Activated CD4-positive, alpha-beta T cell treated with anti-CD3 and anti-CD28 coated beads for 1 hour (primary cell): ENCODE measurements at regions not wholly inside any gene's neighbourhood (a gene's known extent, or its start where the extent isn't known, plus 50 kb on each side); places are given as distances from the start of the nearest gene placed in this dataset.
"Not testable (repeated sequence)": the region's sequence is repeated elsewhere in the genome, so short reads cannot be mapped to it uniquely, and the experiment has no call there.

ENCODE experiments used
- DNase-seq: peaks from one replicate; pipeline ENCODE4 v3.0.0-alpha.2; 2020

DNA sequence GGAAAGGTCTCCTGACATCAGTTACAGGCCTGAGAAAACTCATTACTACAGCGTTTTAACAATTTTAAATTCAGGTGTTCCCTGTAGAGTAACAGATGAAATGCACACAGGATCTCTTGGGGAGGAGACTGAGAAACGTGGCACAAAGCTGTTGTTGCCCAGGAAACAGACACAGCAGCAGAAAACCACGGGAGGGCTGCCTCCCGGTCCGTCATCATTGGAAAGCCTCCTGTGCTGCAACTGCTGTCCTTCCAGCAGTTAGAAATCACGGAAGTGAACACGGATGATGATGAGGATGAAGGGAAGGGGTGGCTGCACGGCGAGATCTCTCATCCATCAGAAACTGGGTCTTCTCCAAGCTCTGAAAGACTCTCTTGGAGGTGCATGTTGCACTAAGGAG, 94.6 kb upstream of the RNF32 start:
- DNase-seq, result no peak

DNA sequence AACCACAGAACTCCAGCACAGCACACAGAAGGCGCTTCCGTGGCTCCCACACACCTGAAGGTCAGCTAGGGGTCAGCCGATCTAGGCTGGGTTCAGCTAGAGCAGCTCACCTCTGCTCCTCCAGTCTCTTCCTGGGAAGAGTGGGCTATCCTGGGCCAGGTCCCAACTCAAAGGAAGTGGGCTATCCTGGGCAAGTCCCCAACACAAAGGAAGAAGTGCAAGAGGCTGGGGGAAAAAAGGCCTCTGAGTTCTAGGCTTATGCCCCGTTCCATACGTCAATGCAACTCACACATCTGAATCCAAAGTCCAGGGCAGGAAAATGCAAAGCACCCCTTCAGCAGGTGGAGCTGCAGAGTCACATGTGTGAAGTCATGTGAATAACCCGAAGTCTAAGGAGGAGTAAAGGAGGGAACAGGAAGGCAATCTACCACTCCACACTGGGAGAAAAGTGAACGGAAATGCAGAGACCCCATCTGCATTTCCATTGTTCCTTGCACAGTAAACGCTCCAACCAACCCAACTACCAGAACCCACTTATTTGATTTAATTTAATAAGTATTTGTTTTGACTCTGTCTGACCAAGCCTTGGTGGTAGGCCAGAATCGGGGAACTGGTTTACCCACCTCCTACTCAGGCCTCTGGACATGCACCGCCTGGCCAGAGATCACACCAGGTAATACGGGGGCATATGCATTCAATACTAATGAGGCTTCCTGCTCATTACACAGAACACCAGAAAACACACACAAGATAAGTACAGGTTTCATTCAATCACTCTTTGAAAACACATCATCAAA, 95.5 kb upstream of the RNF32 start:
- DNase-seq, result no peak

DNA sequence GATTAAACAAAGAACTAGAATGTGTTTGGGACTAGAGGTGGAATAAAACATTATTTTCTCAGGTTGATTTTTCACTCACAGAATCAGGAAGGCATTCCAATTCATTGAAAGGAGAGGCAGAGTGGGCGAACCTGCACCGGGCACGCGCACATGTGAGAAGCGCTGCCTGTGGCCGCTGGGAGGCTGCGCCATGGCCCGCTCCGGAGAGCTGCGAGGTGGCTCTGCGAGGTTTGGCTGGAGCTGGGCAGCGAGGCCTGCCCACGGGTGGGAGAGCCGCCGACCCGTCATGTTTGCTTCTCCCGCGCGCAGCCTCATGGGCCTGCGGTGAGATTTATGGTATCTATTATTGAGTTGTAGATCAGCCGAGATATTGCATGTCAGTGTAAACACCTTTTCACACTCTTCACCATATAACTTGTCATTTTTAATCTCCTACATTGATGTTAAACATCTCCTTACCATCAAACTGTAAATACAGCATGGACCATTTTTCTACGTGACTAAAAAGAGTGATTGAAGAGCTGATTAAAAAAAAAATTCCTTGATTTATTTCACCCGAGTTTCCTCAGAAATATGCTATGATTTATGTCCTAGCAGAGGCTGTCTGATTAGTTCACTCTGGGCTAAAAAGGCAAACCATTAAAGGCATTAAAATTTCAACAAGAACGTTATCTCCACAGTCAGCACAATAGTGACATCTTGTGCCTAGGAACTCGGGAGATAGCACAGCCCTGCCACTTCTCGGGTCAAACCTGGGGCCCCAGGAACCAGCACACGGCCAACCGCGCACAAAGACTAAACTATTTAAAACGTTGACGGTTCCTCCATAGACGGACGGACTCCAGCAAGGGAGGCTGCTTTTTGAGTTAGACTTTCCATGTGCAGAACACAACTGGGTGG, 96.6 kb upstream of the RNF32 start:
- no peak for DNase-seq

GRCh38 chr7:156540619-156541165, 99.9 kb upstream of the RNF32 start:
- DNase-seq, result no peak

DNA sequence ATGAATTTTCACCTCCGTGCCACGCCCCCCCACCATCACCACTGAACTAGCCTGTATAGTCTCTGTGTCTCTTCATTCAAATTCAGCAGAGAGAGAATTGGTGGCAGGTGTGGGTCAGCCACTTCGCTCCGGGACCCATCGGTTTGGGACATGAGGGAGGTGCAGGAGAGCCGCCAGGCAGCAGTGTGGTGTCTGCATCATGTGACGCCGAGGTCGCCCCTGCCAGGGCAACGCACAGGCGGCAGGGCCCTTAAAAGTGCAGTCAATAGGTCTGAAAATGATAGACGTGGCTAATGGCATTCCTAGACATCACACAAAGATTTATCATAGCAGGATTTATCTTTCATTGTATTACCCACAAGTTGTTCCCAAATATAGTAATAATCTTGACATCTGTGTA, 100.6 kb upstream of the RNF32 start:
- no peak for DNase-seq

GRCh38 chr7:156537006-156537405, 103.6 kb upstream of the RNF32 start:
- DNase-seq, result no peak

DNA sequence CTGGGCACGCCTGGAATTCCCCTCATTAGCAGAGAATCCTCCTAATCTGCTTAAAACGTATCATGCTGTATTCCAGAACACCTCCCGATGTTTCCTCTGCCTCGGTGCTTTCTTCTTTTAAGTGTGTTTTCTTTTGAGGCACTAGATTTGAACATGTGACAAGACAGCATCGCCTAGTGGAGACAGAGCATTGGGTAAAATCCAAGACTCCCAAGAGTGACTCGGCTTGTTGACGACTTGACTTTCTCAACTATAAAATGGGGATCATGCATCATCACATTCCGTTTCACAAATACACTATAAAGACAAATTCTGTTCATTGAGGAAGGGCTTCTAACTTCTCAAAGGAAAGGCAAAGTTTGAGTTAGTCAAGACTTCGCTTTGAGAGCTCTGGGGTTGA, 105.6 kb upstream of the RNF32 start:
- DNase-seq, result no peak

DNA sequence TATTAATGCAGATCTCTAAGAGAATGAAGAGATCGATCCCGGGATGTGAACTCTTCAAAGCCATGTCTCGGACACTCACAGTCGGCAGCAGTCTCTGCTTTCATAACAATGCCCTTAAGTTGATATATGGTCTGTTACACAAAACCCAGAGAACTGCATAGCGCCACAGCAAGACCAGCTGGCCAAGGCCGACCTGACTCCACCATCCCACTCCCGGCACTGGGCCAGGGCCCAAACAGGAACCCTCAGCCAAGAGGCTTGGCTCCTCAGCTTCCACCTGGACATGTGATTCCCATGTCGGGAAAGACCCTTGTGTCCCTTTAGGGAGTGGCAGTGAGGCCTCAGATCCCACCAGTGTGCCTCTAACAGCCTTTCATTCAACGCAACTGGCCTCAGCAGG, 106.6 kb upstream of the RNF32 start:
- DNase-seq, result no peak

GRCh38 chr7:156533420-156533819, 107.2 kb upstream of the RNF32 start:
- no peak for DNase-seq

DNA sequence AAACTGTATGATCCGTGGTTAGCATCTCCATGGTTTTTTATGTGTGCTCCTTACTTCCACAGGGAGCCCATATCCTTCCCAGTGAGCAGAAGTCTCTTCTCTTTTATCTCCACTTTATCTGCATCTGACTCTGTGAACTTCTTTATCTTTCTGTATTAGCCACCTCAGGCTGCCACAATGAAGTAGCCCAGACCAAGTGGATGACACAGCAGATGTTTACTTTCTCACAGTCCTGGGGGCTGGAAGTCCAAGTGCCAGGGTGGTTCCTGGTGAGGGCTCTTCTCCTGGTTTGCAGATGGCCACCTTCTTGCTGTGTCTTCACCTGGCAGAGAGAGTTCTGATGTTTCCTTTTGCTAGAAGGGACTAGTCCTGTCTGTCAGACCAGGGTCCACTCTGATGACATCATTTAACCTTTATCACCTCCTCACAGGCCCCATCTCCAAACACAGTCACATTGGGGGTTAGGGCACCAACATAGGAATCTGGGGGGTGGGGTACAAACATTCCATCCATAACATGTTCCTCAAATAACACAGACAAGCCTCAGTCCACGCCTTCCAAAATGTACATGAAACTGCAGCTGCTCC, 108.5 kb upstream of the RNF32 start:
- no peak for DNase-seq

DNA sequence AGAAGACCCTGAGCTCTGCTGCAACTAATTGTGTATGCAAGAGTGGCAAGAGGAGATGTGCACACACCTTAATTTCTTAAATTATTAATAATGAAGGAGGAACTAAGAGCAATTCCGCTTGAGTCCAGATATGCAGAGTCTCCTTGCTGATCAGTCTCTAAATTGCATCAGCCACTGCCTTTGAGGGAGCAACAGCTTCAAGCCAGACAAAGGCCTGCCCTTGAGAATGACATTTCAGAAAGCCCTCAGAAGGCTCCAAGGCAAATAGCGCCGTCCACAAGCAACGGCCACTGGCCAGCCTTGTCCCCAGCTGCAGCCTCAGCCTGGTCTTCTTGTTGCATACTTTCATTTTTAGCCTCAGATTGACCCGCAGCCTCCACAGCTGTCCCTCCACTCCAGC, 110.6 kb upstream of the RNF32 start:
- DNase-seq, result no peak

GRCh38 chr7:156527458-156527890, 113.1 kb upstream of the RNF32 start:
- no peak for DNase-seq

- no peak for DNase-seq
Measured at GRCh38 chr7:156524818-156525597, 115.6 kb upstream of the RNF32 start.

DNA sequence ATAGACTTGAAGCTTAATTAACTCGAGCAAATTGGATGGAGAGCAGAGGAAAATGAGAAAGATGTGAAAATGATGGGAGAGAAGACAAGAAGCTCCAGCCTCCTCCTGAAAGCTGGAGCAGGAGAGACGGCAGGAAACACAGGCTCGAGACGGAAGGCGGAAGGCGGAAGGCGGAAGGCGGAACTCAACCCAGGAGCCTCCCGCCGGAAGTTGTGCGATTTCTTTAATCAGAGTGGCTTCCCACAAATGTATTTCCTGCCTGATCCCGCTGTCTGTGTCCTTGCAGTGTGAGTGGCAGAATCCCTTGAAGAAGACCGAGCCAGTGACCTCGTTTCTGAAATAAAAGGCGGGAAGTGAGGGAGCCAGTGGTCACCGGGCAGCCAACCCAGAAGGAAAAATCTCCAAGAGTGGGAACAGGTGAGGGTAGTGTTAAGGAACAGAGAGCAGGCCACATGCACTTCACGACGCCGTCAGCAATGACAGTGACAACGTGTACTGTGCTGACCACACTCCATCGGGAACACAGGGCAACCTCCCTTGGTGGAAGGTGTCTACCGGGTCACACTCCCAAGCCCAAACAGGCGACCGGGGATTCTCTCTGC, 117.0 kb upstream of the RNF32 start:
- no peak for DNase-seq

DNA sequence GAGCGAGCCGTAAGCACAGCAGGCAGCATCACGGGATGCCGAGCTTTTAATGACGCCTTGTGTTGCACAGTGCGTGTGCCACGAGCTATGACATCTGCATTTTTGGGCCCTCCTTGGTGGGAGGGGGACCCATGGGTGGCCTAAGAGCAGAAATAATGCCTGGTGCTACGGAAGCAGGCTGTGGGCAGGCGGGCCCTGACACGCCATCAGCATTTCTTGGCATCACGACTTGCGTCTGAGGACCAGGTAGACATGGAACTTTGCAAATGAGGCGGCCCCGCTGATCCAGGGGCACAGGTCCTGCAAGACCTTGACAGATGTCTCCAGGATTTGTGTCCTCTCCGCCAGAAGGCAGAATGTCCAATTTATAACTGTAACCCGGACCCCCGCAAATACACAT, 117.8 kb upstream of the RNF32 start:
- no peak for DNase-seq

- no peak for DNase-seq
Measured at GRCh38 chr7:156519070-156519469, 121.5 kb upstream of the RNF32 start.

DNA sequence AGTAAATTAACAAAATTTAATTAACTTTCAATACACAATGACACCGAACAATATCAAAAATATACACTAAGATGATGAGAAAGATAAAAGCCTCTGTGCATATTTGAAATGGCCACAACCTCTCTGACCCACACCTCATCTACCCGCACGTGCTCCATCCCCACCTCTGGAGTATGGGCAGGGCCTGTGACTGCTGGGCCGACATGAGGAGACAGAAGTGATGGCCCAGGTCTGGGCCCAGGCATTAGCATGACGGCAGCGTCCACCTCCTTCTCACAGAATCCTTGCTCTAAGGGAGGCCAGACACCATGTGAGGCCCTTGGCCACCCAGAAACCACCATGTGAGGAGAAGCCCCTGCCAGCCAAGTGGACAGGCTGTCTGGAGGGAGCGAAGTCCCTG, 122.1 kb upstream of the RNF32 start:
- DNase-seq, result no peak

DNA sequence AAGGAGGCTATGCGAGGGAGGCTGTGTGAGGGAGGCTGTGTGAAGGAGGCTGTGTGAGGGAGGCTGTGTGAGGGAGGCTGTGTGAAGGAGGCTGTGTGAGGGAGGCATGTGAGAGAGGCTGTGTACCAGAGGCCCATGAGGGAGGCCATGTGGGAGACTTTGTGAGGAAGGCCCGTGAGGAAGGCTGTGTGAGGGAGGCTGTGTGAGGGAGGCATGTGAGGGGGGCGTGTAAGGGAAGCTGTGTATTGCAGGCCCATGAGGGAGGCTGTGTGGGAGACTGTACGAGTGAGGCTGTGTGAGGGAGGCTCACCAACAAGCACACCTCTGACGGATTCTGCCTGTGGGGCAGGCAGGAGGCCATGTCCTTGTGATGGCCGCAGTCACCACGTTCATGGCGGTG, 122.7 kb upstream of the RNF32 start:
- not testable (repeated sequence) for DNase-seq

DNA sequence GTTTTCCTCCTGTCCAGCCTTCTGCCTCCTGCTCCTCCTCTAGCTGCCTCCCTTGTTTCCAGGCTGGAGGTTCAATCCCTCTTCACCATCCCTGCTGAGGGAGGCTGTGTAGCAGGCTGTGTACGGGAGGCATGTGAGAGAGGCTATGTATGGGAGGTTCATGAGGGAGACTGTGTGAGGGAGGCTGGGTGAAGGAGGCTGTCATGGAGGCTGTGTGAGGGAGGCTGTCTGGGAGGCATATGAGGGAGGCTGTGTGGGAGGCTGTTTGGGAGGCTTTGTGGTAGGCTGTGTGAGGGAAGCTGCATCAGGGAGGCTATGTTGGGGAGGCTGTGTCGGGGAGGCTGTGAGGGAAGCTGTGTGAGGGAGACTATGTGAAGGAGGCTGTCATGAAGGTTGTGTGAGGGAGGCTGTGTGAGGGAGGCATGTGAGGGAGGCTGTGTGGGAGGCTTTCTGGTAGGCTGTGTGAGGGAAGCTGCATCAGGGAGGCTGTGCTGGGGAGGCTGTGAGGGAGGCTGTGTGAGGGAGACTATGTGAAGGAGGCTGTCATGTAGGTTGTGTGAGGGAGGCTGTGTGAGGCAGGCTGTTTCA, 123.7 kb upstream of the RNF32 start:
- no peak for DNase-seq

DNA sequence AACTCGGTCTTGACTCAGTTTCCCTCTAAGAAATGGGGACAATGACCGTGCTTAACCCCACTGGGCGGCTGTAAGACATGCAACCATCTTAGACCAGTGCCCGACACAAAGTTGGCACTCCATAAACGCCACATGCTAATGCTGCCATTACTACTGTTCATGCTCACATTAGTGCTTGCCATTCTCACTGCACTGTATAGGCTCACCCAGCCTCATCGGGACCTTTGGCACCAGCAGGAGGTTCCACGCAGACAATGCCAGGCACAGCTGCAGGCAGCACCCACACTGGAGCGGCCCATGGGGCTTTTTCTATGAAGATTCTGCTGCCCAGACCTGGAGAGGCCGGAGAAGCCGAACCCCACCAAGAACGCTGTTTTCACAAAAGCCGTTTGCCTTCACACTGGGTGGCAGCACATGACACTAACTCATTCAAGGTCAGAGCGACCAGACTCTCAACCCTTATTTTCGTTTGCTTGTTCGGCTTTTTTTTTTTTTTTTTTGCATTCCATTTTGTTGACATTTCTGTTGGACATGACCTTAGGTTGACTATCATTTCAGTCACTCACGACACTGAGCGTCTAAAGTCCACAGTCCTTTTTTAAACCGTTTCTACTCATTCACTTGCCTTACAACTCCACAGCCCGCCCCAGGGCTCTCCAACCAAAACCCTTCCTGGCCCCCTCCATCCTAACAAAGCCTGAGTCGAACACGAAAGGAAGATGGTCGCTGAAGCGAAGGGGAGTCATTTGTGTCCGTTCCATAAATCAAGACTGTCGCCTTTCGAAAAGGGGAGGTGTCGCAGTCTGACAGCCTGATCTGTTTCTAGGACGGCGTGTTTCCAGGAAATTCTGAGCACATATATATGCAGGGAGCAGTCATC, 124.4 kb upstream of the RNF32 start:
- no peak for DNase-seq

DNA sequence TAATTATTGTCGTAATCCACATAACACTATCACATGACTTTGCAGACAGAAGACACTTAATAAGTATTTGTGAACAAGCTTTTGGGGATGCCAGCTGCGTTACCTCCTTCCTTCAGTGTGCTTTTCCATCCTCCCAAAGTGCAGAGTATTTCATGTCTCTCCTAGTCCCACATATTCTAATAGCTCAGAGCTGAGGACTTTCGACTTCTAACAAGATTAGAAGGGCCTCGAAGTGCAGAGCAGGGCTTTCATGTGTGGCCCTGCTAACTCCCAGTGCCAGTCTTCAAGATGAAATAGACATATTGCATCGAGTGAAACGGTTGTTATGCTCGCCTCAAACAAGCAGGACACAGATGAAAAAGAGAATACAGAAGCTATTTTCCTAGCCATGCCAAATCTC, 125.7 kb upstream of the RNF32 start:
- DNase-seq, result no peak
